ENCODE measurements at regions not wholly inside any gene's neighbourhood (a gene's known extent, or its start where the extent isn't known, plus 50 kb on each side); places are given as distances from the start of the nearest gene placed in this dataset.

GRCh38 chr2:238645716-238646115, 202.2 kb upstream of the TWIST2 start:
- no peak for DNase-seq (ENCODE audit: extremely low spot score)
- ChIA-PET POLR2A (no interaction called here), CTCF (interaction anchor here (0.6 kb wide), 1 partner anchor 127 kb away, joined by 3 read pairs; no protein-coding TSS in a partner anchor)
- no peak for TF ChIP-seq BHLHE40 (IDR thresholded peaks at IDR 0.05; ENCODE audit: borderline replicate concordance)
- no peak for TF ChIP-seq ELF4 (IDR thresholded peaks at IDR 0.05)
- TF ChIP-seq ZNF384 (IDR thresholded peaks at IDR 0.05): no peak
- no peak for TF ChIP-seq PKNOX1 (IDR thresholded peaks at IDR 0.05)
- TF ChIP-seq CTBP1 (IDR thresholded peaks at IDR 0.05; ENCODE audit: borderline replicate concordance): no peak
- TF ChIP-seq ARNT (IDR thresholded peaks at IDR 0.05): no peak
- TF ChIP-seq LEF1 (IDR thresholded peaks at IDR 0.05; ENCODE audit: borderline replicate concordance): no peak
- TF ChIP-seq FOXA1 (IDR thresholded peaks at IDR 0.05): no peak
- TF ChIP-seq FOXM1 (IDR thresholded peaks at IDR 0.05; ENCODE audit: borderline replicate concordance): no peak
- TF ChIP-seq TARDBP (IDR thresholded peaks at IDR 0.05): no peak
- no peak for TF ChIP-seq FOXK2 (IDR thresholded peaks at IDR 0.05)
- no peak for TF ChIP-seq SP1 (IDR thresholded peaks at IDR 0.05)
- no peak for TF ChIP-seq L3MBTL2 (conservative IDR thresholded peaks at IDR 0.05)
- TF ChIP-seq SUZ12 (IDR thresholded peaks at IDR 0.05): no peak
- TF ChIP-seq HDGF (IDR thresholded peaks at IDR 0.05; ENCODE audit: borderline replicate concordance): no peak
- TF ChIP-seq NFRKB (IDR thresholded peaks at IDR 0.05): no peak

- CTCF ChIA-PET: no interaction called here
- no peak for DNase-seq (ENCODE audit: extremely low spot score)
- POLR2A ChIA-PET: no interaction called here
- TF ChIP-seq FOXM1 (IDR thresholded peaks at IDR 0.05; ENCODE audit: borderline replicate concordance) (no peak), ZNF384 (IDR thresholded peaks at IDR 0.05) (no peak), LEF1 (IDR thresholded peaks at IDR 0.05; ENCODE audit: borderline replicate concordance) (no peak), TARDBP (IDR thresholded peaks at IDR 0.05) (no peak), FOXA1 (IDR thresholded peaks at IDR 0.05) (no peak), HDGF (IDR thresholded peaks at IDR 0.05; ENCODE audit: borderline replicate concordance) (no peak), PKNOX1 (IDR thresholded peaks at IDR 0.05) (no peak), ELF4 (IDR thresholded peaks at IDR 0.05) (no peak), SUZ12 (IDR thresholded peaks at IDR 0.05) (no peak), ARNT (IDR thresholded peaks at IDR 0.05) (no peak), NFRKB (IDR thresholded peaks at IDR 0.05) (no peak), SP1 (IDR thresholded peaks at IDR 0.05) (no peak), BHLHE40 (IDR thresholded peaks at IDR 0.05; ENCODE audit: borderline replicate concordance) (no peak), L3MBTL2 (conservative IDR thresholded peaks at IDR 0.05) (no peak)
These were observed 201.6 kb upstream of the TWIST2 start for GRCh38 chr2:238646281-238646680.

GRCh38 chr2:238646803-238647202, 201.1 kb upstream of the TWIST2 start:
- no peak for TF ChIP-seq ZNF384 (IDR thresholded peaks at IDR 0.05)
- no peak for TF ChIP-seq L3MBTL2 (conservative IDR thresholded peaks at IDR 0.05)
- no peak for TF ChIP-seq BHLHE40 (IDR thresholded peaks at IDR 0.05; ENCODE audit: borderline replicate concordance)
- TF ChIP-seq NFRKB (IDR thresholded peaks at IDR 0.05): no peak
- no peak for TF ChIP-seq PKNOX1 (IDR thresholded peaks at IDR 0.05)
- TF ChIP-seq ARNT (IDR thresholded peaks at IDR 0.05): no peak
- no peak for TF ChIP-seq HDGF (IDR thresholded peaks at IDR 0.05; ENCODE audit: borderline replicate concordance)
- TF ChIP-seq FOXK2 (IDR thresholded peaks at IDR 0.05): no peak
- TF ChIP-seq LEF1 (IDR thresholded peaks at IDR 0.05; ENCODE audit: borderline replicate concordance): no peak
- no peak for TF ChIP-seq ELF4 (IDR thresholded peaks at IDR 0.05)
- no peak for TF ChIP-seq SUZ12 (IDR thresholded peaks at IDR 0.05)
- TF ChIP-seq CTBP1 (IDR thresholded peaks at IDR 0.05; ENCODE audit: borderline replicate concordance): no peak
- no peak for TF ChIP-seq TARDBP (IDR thresholded peaks at IDR 0.05)
- no peak for TF ChIP-seq SP1 (IDR thresholded peaks at IDR 0.05)
- TF ChIP-seq FOXA1 (IDR thresholded peaks at IDR 0.05): no peak
- POLR2A ChIA-PET: no interaction called here
- DNase-seq (ENCODE audit: extremely low spot score): no peak
- CTCF ChIA-PET: no interaction called here

GRCh38 chr2:238649123-238649522, 198.8 kb upstream of the TWIST2 start:
- CTCF ChIA-PET: no interaction called here
- DNase-seq (ENCODE audit: extremely low spot score): no peak
- TF ChIP-seq L3MBTL2 (conservative IDR thresholded peaks at IDR 0.05) (no peak), LEF1 (IDR thresholded peaks at IDR 0.05; ENCODE audit: borderline replicate concordance) (no peak), ZNF384 (IDR thresholded peaks at IDR 0.05) (no peak), ARNT (IDR thresholded peaks at IDR 0.05) (no peak), NFRKB (IDR thresholded peaks at IDR 0.05) (no peak), FOXM1 (IDR thresholded peaks at IDR 0.05; ENCODE audit: borderline replicate concordance) (no peak), FOXK2 (IDR thresholded peaks at IDR 0.05) (no peak), BHLHE40 (IDR thresholded peaks at IDR 0.05; ENCODE audit: borderline replicate concordance) (no peak)
- POLR2A ChIA-PET: no interaction called here

- TF ChIP-seq SP1 (IDR thresholded peaks at IDR 0.05): no peak
- ChIA-PET CTCF (interaction anchor here (0.6 kb wide), 1 partner anchor 9 kb away, joined by 3 read pairs; no protein-coding TSS in a partner anchor), POLR2A (no interaction called here)
- DNase-seq (ENCODE audit: extremely low spot score): no peak
These were observed 197.9 kb upstream of the TWIST2 start for GRCh38 chr2:238649936-238650518.

GRCh38 chr2:238650536-238650935, 197.3 kb upstream of the TWIST2 start:
- no peak for DNase-seq (ENCODE audit: extremely low spot score)
- CTCF ChIA-PET: no interaction called here
- POLR2A ChIA-PET: no interaction called here
- TF ChIP-seq LEF1 (IDR thresholded peaks at IDR 0.05; ENCODE audit: borderline replicate concordance): no peak
- no peak for TF ChIP-seq ELF4 (IDR thresholded peaks at IDR 0.05)
- TF ChIP-seq L3MBTL2 (conservative IDR thresholded peaks at IDR 0.05): no peak
- TF ChIP-seq FOXM1 (IDR thresholded peaks at IDR 0.05; ENCODE audit: borderline replicate concordance): no peak
- TF ChIP-seq ZNF384 (IDR thresholded peaks at IDR 0.05): no peak
- TF ChIP-seq HDGF (IDR thresholded peaks at IDR 0.05; ENCODE audit: borderline replicate concordance): no peak
- no peak for TF ChIP-seq SP1 (IDR thresholded peaks at IDR 0.05)
- no peak for TF ChIP-seq SUZ12 (IDR thresholded peaks at IDR 0.05)
- no peak for TF ChIP-seq BHLHE40 (IDR thresholded peaks at IDR 0.05; ENCODE audit: borderline replicate concordance)
- no peak for TF ChIP-seq FOXK2 (IDR thresholded peaks at IDR 0.05)
- TF ChIP-seq NFRKB (IDR thresholded peaks at IDR 0.05): no peak
- TF ChIP-seq PKNOX1 (IDR thresholded peaks at IDR 0.05): no peak
- TF ChIP-seq ARNT (IDR thresholded peaks at IDR 0.05): no peak
- TF ChIP-seq TARDBP (IDR thresholded peaks at IDR 0.05): no peak
